ENCODE measurements at regions not wholly inside any gene's neighbourhood (a gene's known extent, or its start where the extent isn't known, plus 50 kb on each side); places are given as distances from the start of the nearest gene placed in this dataset.
"Not testable (repeated sequence)": the region's sequence is repeated elsewhere in the genome, so short reads cannot be mapped to it uniquely, and the experiment has no call there.

DNA sequence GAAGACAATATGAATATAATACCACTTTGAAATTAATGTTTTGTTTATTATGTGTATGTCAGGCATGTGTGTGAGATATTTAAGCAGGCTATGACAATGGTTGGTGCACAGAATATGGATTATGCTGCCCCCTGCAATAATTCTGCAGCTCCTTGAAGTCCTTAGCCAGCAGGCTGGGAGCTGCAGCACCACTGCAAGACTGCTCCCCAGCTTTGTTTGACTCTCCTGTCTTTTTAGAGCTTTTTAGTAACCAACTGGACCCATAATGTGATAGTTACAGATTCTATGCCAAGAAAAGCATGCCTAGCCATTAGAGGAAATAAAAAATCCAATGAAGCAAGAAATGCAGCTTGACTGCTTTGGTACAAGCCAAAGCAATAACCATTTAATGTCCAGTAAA lies 535.1 kb downstream of the TMEM135 start:
- Histone ChIP-seq H3F3A (ENCODE audit: insufficient read depth, low read length, poor library complexity, severe bottlenecking) (no peaks in the 10 kb centered on the region), H3K9me3 (ENCODE audit: low read length) (no peaks in the 10 kb centered on the region), H3K9ac (ENCODE audit: low read length) (no peak overlapping the region), H2AFZ (ENCODE audit: low read depth, low read length) (no peak overlapping the region), H3K4me3 (ENCODE audit: low read length) (no peak overlapping the region), H3K27me3 (ENCODE audit: insufficient read depth, low read depth, low read length) (no peaks in the 10 kb centered on the region), H3K27ac (ENCODE audit: low read length) (no peak overlapping the region), H3K79me2 (replicated peaks; ENCODE audit: insufficient read depth, low read length) (no peaks in the 10 kb centered on the region), H3K4me2 (ENCODE audit: low read length) (no peak overlapping the region), H4K20me1 (ENCODE audit: insufficient read depth) (no peaks in the 10 kb centered on the region), H3K9me2 (ENCODE audit: insufficient read depth, low read length) (no peaks in the 10 kb centered on the region), H3K36me3 (ENCODE audit: insufficient read depth, low read length) (no peaks in the 10 kb centered on the region)
- no peak for TF ChIP-seq MXI1 (conservative IDR thresholded peaks at IDR 0.05; ENCODE audit: poor library complexity, severe bottlenecking)
- no peak for TF ChIP-seq EZH2 (IDR thresholded peaks at IDR 0.05; ENCODE audit: borderline replicate concordance, insufficient read depth, low read length, poor library complexity, severe bottlenecking)
- no peak for TF ChIP-seq EP300 (conservative IDR thresholded peaks at IDR 0.05; ENCODE audit: poor library complexity, severe bottlenecking)
- TF ChIP-seq RAD21 (conservative IDR thresholded peaks at IDR 0.05) = no peak
- TF ChIP-seq, protein P1, sequence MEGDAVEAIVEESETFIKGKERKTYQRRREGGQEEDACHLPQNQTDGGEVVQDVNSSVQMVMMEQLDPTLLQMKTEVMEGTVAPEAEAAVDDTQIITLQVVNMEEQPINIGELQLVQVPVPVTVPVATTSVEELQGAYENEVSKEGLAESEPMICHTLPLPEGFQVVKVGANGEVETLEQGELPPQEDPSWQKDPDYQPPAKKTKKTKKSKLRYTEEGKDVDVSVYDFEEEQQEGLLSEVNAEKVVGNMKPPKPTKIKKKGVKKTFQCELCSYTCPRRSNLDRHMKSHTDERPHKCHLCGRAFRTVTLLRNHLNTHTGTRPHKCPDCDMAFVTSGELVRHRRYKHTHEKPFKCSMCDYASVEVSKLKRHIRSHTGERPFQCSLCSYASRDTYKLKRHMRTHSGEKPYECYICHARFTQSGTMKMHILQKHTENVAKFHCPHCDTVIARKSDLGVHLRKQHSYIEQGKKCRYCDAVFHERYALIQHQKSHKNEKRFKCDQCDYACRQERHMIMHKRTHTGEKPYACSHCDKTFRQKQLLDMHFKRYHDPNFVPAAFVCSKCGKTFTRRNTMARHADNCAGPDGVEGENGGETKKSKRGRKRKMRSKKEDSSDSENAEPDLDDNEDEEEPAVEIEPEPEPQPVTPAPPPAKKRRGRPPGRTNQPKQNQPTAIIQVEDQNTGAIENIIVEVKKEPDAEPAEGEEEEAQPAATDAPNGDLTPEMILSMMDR (IDR thresholded peaks at IDR 0.05; ENCODE audit: poor library complexity, severe bottlenecking) = no peak
- TF ChIP-seq, protein P2, sequence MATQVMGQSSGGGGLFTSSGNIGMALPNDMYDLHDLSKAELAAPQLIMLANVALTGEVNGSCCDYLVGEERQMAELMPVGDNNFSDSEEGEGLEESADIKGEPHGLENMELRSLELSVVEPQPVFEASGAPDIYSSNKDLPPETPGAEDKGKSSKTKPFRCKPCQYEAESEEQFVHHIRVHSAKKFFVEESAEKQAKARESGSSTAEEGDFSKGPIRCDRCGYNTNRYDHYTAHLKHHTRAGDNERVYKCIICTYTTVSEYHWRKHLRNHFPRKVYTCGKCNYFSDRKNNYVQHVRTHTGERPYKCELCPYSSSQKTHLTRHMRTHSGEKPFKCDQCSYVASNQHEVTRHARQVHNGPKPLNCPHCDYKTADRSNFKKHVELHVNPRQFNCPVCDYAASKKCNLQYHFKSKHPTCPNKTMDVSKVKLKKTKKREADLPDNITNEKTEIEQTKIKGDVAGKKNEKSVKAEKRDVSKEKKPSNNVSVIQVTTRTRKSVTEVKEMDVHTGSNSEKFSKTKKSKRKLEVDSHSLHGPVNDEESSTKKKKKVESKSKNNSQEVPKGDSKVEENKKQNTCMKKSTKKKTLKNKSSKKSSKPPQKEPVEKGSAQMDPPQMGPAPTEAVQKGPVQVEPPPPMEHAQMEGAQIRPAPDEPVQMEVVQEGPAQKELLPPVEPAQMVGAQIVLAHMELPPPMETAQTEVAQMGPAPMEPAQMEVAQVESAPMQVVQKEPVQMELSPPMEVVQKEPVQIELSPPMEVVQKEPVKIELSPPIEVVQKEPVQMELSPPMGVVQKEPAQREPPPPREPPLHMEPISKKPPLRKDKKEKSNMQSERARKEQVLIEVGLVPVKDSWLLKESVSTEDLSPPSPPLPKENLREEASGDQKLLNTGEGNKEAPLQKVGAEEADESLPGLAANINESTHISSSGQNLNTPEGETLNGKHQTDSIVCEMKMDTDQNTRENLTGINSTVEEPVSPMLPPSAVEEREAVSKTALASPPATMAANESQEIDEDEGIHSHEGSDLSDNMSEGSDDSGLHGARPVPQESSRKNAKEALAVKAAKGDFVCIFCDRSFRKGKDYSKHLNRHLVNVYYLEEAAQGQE (IDR thresholded peaks at IDR 0.05; ENCODE audit: borderline replicate concordance) = no peak
- TF ChIP-seq POLR2AphosphoS5 (IDR thresholded peaks at IDR 0.05) = no peak
- no peak for TF ChIP-seq SMC3 (conservative IDR thresholded peaks at IDR 0.05; ENCODE audit: poor library complexity)
- TF ChIP-seq TAF1 (IDR thresholded peaks at IDR 0.05; ENCODE audit: low read depth) = no peak

DNA sequence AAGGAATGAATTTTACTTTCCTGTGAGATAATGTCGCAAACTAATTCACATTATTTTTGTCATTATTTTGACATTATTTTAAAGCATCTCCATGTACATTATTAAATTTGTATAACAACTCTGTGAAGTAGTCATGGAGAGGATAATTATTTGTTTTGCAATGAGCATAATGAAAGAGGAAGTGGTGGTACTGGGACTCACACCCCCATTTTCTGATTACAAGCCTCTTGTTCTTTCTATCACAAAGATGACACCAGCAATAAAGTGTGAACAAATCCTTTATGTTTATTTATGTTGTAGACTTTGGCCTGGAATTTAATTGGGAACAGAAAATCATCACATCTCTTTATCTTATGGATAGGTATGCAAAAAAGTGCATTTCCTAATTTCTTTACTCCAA lies 522.6 kb downstream of the TMEM135 start:
- H3K4me2 ChIP-seq (ENCODE audit: low read length) = no peak overlapping the region
- no peaks in the 10 kb centered on the region for H3K9me2 ChIP-seq (ENCODE audit: insufficient read depth, low read length)
- no peak for TF ChIP-seq TAF1 (IDR thresholded peaks at IDR 0.05; ENCODE audit: low read depth)
- TF ChIP-seq, protein P2 (IDR thresholded peaks at IDR 0.05; ENCODE audit: borderline replicate concordance) = no peak
- TF ChIP-seq MXI1 (conservative IDR thresholded peaks at IDR 0.05; ENCODE audit: poor library complexity, severe bottlenecking) = no peak
- no peaks in the 10 kb centered on the region for H3K79me2 ChIP-seq (replicated peaks; ENCODE audit: insufficient read depth, low read length)
- no peak overlapping the region for H2AFZ ChIP-seq (ENCODE audit: low read depth, low read length)
- H3K9me3 ChIP-seq (ENCODE audit: low read length) = no peaks in the 10 kb centered on the region
- H3K27me3 ChIP-seq (ENCODE audit: insufficient read depth, low read depth, low read length) = no peaks in the 10 kb centered on the region
- H3K4me3 ChIP-seq (ENCODE audit: low read length) = no peak overlapping the region
- no peaks in the 10 kb centered on the region for H3F3A ChIP-seq (ENCODE audit: insufficient read depth, low read length, poor library complexity, severe bottlenecking)
- no peak overlapping the region for H3K27ac ChIP-seq (ENCODE audit: low read length)
- H3K9ac ChIP-seq (ENCODE audit: low read length) = no peak overlapping the region
- no peaks in the 10 kb centered on the region for H3K36me3 ChIP-seq (ENCODE audit: insufficient read depth, low read length)
- no peaks in the 10 kb centered on the region for H4K20me1 ChIP-seq (ENCODE audit: insufficient read depth)

DNA sequence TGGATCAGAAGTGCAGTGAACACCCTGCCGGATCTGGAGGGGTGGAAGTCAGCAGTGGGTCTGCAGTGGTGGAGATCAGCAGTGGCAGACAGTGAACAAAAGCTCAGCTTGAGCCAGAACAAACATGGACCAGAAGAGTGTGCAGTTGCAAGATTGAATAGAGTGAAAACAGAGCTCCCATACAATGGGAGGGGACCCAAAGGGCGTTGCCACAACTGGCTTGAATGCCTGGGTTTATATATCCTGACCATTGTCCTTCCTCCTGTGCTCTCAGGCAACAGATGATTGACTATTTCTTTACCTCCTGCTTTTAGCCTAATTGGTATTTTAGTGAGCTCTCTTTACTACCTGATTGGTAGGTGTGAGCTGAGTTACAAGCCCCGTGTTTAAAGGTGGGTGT lies 522.1 kb downstream of the TMEM135 start:
- H3K27me3 ChIP-seq (ENCODE audit: insufficient read depth, low read depth, low read length); H3K4me2 ChIP-seq (ENCODE audit: low read length); H2AFZ ChIP-seq (ENCODE audit: low read depth, low read length); H3K9me3 ChIP-seq (ENCODE audit: low read length); H3K27ac ChIP-seq (ENCODE audit: low read length); H3F3A ChIP-seq (ENCODE audit: insufficient read depth, low read length, poor library complexity, severe bottlenecking); H3K79me2 ChIP-seq (replicated peaks; ENCODE audit: insufficient read depth, low read length); H3K36me3 ChIP-seq (ENCODE audit: insufficient read depth, low read length); H3K4me3 ChIP-seq (ENCODE audit: low read length); H4K20me1 ChIP-seq (ENCODE audit: insufficient read depth); H3K9ac ChIP-seq (ENCODE audit: low read length); H3K9me2 ChIP-seq (ENCODE audit: insufficient read depth, low read length): not testable (repeated sequence)

All from neural cell (in vitro differentiated cells).